Daoy (cell line): ENCODE measurements at regions not wholly inside any gene's neighbourhood (a gene's known extent, or its start where the extent isn't known, plus 50 kb on each side); places are given as distances from the start of the nearest gene placed in this dataset.

Experiments
- DNase-seq: peaks from one replicate; pipeline ENCODE4 v3.0.0-alpha.2; 2015; ENCODE audit warnings: low read depth

DNA sequence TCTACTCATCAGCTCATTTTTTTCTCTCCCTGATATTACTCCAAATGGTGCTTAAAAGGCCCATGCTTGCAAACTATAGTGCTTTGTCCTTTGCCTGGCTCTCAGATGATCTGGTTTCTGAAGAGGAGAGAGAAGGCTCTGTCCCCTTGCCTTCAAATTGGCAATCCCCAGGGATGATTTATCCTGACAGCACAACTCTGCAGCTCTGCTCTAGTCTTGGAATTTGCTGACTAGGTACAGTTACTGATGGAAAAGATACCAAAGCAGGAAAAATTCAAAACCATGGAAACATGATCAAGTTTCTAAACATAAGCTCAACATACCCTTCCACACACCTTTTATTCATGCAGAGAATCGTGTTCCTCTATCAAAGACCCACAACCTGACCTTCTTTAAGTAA is 106.7 kb upstream of the CADPS start:
- DNase-seq, result no peak

DNA sequence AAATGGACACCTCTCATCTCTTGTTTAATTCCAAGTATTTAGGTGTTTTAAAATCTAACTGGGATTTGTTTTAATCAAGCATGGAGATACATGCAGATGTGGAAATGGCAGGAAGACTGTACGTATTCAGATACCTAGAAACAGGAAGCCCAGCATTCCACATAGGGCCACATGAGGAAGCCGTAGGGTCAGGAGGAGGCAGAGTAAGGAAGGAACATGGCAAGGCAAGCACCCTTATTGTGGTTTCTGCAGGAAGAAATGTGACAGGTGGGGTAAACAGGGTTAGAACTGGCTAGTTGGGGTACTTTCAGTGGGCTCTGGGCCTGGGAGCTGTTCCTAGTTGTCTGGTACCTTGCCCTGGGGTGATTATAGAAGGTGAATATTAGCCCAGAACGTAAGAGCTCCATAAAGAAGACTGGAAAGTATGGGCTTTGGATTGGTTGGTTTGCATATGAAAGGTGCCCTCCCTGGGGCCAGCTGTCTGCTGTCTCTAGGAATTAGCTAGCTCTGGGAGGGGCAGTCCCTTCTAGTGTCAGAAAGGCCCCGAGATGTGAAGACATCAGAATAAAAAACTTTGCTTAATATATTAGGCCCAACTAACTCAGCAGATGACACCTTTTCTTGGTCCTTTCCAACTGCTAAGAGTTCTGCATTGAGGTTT is 107.7 kb upstream of the CADPS start:
- DNase-seq, result no peak

DNA sequence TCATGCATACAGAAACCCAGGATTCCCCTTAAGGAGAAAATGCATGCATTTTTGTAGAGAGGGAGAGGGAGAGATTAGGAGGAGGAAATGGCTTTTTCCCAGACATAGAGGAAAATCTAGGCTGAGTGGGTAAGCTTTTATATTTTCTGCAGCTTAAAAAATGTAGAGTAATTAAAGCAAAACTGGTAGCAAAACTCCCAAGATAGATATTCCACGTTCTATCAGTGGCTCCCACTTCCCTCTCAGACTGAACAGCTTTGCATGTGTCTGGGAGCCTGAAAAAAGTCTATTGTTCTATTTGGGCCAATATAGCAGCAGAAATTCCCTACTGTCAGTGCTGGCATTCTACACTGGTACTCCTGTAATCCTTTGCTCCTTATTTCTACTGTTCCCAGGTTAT is 110.8 kb upstream of the CADPS start:
- DNase-seq, result no peak

DNA sequence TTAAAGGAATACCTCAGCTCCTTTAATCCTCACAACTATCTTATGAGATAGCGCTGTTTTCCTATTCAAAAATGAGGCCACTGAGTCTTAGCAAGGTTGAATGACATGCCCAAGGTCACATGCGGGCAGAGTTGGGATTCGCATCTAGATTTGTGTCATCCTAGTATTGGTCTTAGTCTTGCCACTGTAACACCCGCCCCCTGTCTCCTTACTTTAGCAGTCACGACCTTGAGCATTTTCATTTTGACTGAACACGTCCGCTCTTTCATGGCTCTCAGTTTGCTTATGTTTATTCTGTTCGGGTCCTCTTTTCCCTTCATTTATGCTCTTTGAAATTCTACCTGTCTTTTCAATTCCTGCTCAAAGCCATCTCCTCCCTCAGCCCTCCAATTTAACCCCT is 112.5 kb upstream of the CADPS start:
- no peak for DNase-seq

DNA sequence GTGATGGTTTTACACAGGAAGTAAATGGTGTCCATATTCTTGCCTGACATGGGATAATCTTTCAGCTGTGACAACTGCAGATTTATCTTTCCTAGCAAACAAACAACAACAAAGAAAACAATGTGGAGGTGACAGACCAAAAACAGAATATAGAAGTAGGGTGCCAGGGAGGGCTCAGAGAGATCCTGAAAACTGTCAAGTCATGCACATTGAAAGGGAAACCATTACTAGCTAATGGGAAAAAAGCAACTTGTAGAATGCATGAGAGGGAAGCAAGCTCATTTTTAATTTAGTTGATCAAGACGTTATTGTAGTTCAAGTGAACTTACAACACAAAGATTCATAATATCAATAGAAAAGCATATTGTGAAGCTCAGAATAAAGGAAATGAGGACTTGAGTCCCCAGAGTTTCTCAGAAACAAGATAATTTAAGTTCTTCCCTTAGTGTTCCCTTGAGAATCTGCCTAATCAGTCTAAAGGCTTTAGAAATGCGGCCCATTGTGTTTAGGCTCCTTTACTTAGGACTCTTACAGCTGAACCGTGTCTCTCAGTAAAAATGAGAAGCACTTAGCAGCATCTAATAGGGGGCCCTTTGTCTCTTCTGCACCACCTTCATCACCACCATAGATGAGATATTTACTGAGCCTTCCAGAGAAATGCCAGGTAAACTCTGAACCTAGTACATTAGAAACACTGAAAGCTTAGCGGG is 115.6 kb upstream of the CADPS start:
- no peak for DNase-seq

DNA sequence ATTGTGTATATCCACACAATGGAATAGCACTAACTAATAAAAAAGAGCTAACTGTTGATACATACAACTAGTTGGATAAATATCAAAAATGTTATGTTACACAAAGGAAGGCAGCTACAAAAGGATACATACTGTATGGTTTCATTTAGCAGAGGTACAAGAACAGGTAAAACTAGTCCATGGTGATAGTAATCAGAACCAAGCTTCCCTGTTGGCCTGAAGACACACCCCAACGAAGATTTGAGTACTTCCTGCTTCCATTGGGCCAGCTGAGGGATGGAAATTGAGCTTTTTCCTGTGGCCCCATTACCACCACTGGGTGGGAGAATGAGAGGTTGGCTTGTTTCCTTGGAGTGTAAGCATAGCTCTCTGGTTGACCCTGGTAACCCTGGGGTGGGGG is 117.3 kb upstream of the CADPS start:
- no peak for DNase-seq

DNA sequence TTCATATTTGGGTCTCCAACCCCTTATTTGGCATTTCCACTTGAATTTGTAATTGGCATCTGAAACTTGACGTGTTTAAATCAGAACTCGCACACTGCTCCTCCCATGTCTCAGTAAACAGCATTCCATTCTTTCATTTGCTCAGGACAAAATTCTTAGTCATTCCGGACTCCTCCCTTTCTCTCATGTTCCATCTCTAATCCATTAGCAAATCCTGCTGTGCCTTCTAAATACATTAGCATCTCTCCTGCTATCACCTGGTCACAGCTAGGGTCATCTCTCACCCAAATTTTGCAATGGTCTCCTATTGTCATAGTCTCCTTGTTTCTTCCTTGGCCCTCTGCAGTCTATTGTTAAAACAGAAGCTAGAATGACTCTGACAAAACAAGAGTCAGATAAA is 119.9 kb upstream of the CADPS start:
- DNase-seq, result no peak

DNA sequence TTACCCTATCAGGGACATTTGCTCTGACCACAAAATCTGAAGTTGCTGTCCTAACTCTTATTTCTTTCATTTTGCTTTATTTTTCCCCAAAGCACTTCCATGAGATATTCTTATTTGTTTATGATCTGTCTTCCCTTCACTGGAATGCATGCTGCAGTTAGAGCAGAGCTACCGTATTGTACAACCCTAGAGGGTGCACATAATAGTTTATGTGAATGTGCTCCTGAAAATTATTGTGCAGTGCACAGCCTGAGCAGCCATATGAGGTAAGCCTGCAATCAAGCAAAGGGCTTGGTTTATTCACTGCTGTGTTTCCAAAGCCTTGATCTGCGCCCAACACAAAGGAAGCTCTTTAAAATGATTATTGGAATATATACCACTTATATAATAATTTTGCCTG is 120.3 kb upstream of the CADPS start:
- no peak for DNase-seq

DNA sequence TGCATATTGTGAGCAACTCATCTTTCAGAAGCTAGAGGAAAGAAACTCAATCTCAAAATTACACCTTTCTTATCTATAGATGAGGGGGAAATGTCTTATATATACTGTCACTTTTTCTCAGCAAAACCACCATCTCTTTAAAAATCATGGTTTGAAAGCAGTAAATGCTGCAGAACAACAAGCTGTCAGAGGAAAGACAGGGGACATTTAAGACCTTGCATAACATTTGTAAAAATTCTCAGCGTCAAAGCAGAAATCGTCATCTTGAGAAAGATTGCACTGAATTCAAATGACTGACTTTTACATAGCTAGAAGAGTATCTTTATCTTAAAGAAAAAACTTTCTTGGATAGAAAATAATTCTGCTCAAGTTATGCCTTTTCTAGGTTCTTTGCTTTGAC is 122.2 kb upstream of the CADPS start:
- DNase-seq, result no peak

DNA sequence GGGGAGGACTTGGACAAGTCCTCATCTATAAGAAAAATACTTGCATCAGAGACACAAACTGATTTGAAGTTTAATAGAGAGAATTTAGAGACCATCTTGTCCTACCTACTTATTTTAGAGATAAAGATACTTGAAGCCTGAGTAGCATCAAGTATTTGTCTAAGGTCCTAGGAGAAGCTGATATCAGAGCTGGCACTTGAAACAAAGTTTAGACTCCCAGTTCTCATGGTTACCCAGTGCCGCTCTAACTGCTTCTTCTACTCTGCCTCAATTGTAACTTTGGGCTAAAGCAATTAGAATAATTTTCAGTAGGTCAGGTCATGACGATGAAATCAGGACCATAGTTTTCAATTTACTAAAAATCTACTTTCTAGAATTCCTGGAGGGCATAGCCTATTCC is 123.9 kb upstream of the CADPS start:
- DNase-seq, result no peak

DNA sequence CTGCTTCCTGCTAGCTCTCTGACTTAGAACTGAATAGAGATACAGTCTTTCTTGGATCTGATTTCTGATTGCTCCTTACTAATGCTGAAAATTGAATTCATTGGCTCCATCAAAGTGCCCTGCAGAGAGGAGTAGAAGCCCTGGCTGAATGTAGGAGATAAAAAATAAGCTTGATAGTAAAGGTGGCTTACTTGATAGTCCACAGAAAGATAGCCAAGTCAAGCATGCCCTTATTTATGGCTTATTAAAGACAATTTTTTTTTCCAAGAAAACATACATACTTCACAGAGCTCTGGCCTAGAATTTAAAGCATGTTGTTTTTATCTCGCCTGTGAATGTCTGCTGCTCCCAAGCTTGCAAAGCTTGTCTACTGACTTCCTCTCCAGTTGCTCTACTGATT is 124.6 kb upstream of the CADPS start:
- no peak for DNase-seq

DNA sequence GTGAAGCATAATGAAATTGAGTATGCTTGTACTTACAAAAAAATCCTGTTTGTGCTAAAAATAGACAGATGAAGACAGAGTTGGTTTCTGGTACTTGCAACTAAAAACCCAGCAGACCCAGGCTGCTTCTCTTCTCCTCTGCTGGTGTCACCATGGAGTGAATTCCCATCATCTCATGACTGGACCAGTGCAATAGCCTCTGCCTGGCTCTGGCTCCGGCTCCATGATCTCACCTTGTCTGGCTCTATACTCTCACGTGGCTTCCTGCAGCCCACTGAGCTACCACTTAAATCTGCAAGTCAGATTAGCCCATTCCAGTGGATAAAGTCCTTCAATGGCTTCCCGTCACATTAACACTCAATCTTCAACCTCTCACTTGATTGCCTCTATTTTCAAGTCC is 129.2 kb upstream of the CADPS start:
- no peak for DNase-seq

DNA sequence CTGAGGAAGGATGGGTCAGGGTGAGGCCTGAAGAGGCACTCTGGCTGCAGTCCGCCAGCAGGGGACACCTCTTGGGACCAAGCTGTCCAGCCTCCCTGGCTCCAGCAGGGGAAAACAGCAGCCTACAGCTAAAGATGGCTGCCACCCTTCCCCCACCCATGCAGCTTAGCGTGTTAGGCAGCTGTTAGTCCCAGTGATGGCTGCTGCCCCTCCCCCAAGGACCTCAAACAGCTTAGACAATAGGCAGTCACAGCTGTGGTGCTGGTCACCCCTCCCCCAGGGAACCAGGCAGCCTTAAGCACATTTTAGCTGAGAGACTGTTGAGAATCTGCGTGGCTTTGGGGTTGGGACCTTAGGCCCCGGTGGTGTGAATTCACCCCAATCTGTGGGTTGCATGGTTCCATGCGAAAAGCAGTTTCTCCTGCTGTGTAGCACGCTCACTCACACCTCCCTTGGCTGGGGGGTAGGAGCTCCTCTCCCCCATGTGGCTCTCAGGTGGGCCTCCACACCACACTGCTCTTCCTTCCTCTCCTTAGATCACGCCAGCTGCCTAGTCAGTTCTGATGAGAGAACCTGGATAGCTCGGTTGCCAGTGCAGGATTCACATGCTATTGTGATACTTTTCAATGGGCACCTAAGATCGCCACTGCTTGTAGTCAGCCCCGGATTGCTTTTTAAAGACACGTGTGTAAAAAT is 140.5 kb upstream of the CADPS start:
- DNase-seq, result no peak

DNA sequence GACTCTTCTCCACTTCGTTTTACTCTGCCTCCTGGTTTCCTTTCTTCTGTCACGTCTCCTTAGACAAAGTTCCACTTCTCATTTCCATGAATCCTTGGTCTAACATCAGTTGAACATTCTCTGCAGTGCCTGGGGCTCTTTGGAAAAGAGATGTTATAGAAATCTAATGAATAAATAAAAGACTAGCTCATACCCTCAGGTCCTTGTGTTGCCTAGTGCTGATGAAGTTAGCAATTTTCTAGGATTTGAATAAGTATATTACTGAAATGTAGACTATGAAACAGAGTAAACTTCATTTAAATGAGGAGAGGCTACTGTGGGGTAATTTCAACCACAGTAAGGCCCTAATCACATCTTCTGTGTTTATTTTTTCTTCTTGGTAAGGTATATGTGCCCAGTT is 146.9 kb upstream of the CADPS start:
- DNase-seq, result no peak

DNA sequence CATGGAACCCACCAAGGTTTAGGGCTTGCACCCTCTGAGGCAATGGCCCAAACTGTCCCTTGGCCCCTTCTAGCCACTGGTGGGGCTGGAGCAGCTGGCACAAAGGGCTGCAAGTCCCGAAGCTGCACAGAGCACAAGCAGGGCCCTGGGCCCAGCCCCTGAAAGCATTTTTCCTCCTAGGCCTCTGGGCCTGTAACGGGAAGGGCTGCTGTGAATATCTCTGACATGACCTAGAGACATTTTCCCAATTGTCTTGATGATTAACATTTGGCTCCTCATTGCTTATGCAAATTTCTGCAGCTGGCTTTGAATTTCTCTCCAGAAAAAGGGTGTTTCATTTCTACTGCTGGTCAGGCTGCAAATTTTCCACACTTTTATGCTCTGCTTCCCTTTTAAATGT is 151.5 kb upstream of the CADPS start:
- DNase-seq, result no peak

DNA sequence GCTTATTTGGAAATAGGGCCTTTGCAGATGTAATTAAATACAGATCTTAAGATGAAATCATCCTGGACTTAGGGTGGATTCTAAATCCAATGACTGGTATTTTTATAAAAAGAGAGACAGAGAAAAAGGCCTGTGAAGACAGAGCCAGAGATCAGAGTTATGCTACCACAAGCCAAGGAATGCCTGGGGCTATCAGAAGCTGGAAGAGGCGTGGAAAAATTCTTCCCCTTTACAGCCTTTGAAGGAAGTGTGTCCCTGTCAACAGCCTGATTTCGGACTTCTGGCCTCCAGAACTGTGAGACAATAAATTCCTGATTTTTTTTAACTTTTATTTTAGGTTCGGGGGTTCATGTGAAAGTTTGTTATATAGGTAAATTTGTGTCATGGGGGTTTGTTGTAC is 154.1 kb upstream of the CADPS start:
- DNase-seq, result no peak

DNA sequence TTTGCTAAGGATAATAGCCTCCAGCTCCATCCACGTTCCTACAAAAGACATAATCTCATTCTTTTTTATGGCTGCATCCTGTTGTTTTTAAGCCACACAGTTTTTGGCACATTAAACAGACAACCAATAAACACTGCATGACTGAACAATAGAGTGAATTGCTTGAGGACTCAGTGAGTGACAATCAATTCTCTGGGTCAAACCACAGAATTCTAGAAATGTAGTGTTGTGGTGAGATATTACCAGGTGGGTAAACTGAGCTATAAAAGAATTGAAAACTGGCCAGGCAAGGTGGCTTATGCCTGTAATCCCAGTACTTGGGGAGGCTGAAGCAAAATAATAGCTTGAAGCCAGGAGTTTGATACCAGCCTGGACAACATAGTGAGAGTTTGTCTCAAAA is 154.7 kb upstream of the CADPS start:
- DNase-seq, result no peak

DNA sequence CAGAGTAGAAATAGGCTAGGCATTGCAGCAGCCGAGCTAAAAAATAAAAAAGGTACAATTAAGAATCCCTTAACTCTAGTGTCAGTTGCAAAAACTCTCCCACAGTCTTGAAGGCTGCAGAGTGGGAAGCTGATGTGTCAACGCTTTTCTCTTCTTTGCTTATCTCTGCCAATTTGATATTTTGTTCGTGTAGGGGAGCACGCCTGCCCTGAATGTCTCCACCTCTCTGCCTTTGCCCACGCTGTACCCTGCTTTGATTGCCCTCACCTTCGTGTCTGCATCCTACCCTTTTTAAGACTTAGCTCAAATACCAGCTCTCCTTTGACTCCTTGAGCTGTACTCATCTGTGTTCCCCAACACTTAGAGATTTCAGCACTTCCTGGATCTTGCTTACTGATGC is 155.4 kb upstream of the CADPS start:
- no peak for DNase-seq

DNA sequence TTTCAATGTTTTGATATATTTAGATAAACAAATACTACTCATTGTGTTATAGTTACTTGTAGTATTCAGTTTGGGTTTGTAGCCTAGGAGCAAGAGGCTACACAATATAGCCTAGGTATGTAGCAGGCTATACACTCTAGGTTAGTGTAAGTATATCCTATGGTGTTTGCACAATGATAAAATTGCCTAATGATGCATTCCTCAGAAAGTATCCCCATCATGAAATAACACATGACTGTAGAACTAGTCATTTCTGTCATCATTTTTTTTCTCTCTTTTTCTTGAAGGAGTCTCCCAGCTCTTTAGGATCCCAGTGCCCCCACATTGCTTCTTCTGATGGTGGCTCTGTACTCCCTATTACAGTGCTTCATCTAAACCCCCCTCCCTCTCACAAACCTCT is 157.7 kb upstream of the CADPS start:
- no peak for DNase-seq

DNA sequence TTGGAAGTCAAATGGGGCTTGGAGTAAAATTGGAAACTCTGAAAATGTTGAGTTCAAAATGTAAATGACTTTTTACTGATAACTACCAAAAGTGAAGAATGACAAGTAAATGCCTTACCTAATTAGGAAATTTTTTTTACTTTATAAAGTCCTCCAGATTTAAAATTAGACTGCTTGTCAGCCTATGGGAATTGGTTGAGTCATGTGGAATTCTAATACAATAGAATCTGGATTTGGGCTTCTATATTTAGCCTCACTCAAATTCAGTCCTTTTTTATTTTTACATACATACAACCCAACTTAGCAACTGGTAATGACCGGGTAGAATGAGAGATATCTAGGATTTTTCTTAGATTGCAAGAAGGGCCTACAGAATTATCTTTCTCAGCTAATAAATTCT is 158.9 kb upstream of the CADPS start:
- DNase-seq, result no peak

DNA sequence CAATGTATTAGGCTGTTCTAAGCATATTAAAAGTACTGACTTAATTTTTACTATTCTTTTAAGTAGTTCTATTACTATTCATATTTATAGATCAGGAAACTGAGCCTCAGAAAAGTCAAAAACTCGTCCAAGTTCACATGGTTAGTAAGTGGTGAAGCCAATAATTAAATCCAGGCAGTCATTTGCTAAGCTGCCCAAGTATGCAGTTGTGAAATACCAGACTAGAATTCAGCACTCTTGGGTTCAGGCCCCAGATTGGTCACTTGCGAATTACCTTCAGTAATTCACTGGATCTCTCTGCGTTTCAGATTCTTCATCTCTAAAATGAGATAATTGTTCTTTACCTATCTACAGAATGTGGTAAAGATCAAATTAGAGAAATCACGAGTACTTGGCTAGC is 161.9 kb upstream of the CADPS start:
- no peak for DNase-seq

DNA sequence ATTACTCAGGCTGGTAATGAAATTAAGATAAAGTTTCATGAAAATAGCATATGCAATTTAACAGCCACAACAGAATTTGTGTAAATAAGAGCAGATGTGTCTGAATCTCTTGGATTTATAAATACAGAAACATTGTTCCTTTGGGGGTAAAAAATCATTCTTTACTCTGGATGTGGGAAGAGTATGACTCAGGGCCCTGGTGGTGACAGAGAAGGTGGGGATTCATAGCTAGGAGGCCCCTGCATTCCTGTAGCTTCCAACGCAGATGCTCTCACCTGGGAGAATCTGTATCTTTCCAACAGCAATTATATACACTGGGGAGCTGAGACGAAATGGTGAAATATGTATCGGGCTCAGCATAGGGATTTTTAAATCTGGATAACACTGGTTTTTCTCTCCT is 167.6 kb upstream of the CADPS start:
- no peak for DNase-seq

DNA sequence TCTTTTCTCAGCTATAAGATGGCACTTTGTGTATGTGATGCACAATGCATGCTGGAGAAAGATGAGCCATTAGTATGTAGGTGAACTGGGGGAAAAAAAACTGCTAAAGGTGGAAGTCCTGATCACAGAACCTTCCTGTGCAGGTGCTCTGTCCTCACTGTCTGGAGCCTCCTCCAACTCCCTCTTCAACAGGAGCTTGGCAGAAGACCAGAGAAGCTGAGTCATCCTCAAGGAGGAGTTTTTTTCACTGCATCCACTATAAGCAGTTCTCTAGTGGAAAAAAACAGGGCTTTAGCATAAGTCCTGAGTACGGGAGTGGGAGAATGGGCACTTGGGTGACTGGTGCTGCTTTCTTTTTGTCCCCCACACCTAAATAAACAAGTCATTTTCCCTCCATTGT is 168.4 kb upstream of the CADPS start:
- DNase-seq, result peak; percentile 38
